HUES48 (cell line): ENCODE measurements at regions not wholly inside any gene's neighbourhood (a gene's known extent, or its start where the extent isn't known, plus 50 kb on each side); places are given as distances from the start of the nearest gene placed in this dataset.

Source experiments
- H3K27ac ChIP-seq: one replicate; pipeline ENCODE4 v1.7.0; 2013; ENCODE audit warnings: low read depth, low read length, inconsistent platforms
- H3K27me3 ChIP-seq: 2 replicates; pipeline ENCODE4 v1.6.1; 2013; ENCODE audit warnings: mild to moderate bottlenecking, low read length; ENCODE audit not compliant: control insufficient read depth, insufficient read depth
- H3K36me3 ChIP-seq: 2 replicates; pipeline ENCODE4 v1.6.1; 2013; ENCODE audit warnings: low read length; ENCODE audit not compliant: control insufficient read depth, insufficient read depth
- H3K4me1 ChIP-seq: 2 replicates; pipeline ENCODE4 v1.6.1; 2013; ENCODE audit warnings: mild to moderate bottlenecking, low read length; ENCODE audit not compliant: control insufficient read depth, insufficient read depth
- H3K4me3 ChIP-seq: 2 replicates; pipeline ENCODE4 v1.5.1; 2013; ENCODE audit warnings: mild to moderate bottlenecking, low read depth, low read length
- H3K9ac ChIP-seq: 2 replicates; pipeline ENCODE4 v1.6.1; 2013; ENCODE audit warnings: mild to moderate bottlenecking, low read depth, low read length, moderate library complexity
- H3K9me3 ChIP-seq: 2 replicates; pipeline ENCODE4 v1.6.1; 2013; ENCODE audit warnings: low read length; ENCODE audit not compliant: control insufficient read depth, insufficient read depth

GRCh38 chr10:10624567-10624962 lies 393.1 kb upstream of the CELF2 start:
- Histone ChIP-seq H3K4me1 (no peaks in the 10 kb centered on the region), H3K36me3 (no peaks in the 10 kb centered on the region), H3K27me3 (no peaks in the 10 kb centered on the region), H3K9ac (no peak overlapping the region), H3K9me3 (no peaks in the 10 kb centered on the region), H3K4me3 (no peak overlapping the region), H3K27ac (no peak overlapping the region)

GRCh38 chr10:10625491-10625890 lies 392.2 kb upstream of the CELF2 start:
- no peak overlapping the region for H3K27ac ChIP-seq
- H3K9me3 ChIP-seq, result no peaks in the 10 kb centered on the region
- no peaks in the 10 kb centered on the region for H3K4me1 ChIP-seq
- H3K9ac ChIP-seq, result no peak overlapping the region
- H3K4me3 ChIP-seq, result no peak overlapping the region
- no peaks in the 10 kb centered on the region for H3K36me3 ChIP-seq
- H3K27me3 ChIP-seq, result no peaks in the 10 kb centered on the region

DNA sequence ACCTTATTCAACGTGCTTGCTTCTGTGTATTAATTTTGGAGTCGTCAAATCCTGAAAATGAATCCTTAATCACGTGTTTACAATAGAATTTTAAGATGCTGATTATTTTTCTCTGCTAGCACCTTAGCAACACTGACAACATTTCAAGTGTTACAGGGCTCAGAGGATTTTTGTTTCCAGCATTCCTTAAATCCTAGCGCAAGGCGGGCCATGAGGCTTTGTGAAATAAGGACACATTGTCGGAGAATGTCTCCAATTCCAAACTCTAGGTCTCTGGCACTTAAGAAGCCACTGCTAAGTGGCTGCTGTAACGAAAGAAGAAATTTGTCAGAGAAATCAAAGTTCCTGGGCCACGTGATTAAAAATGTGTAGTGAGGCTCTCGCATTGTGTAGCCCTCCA lies 390.9 kb upstream of the CELF2 start:
- no peaks in the 10 kb centered on the region for H3K4me1 ChIP-seq
- H3K9ac ChIP-seq, result no peak overlapping the region
- H3K27ac ChIP-seq, result no peak overlapping the region
- H3K9me3 ChIP-seq, result no peaks in the 10 kb centered on the region
- no peaks in the 10 kb centered on the region for H3K36me3 ChIP-seq
- H3K27me3 ChIP-seq, result no peaks in the 10 kb centered on the region
- H3K4me3 ChIP-seq, result no peak overlapping the region

- H3K9ac ChIP-seq, result no peak overlapping the region
- H3K9me3 ChIP-seq, result no peaks in the 10 kb centered on the region
- H3K27me3 ChIP-seq, result no peaks in the 10 kb centered on the region
- no peak overlapping the region for H3K27ac ChIP-seq
- no peaks in the 10 kb centered on the region for H3K4me1 ChIP-seq
- H3K4me3 ChIP-seq, result no peak overlapping the region
- H3K36me3 ChIP-seq, result no peaks in the 10 kb centered on the region
Measured at GRCh38 chr10:10627414-10627813, 390.3 kb upstream of the CELF2 start.

DNA sequence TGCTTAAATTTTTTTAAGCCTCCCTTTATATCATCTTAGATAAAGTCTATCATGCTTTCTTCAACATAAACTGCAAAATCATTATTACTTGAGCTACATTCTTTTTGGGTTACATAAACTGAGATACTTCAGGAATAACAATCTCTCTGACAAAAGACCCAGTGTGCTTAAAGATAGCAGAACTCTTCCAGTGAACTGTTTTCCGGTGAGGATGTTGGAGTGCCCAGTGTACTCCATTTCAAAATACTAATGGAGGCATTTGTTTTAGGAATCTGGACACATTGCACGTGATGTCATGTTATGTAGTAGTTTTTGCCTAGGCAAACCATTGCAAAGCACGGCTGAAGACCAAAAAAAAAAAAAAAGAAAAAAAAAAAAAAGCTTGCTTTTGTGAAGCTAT lies 388.2 kb upstream of the CELF2 start:
- Histone ChIP-seq H3K4me1 (no peaks in the 10 kb centered on the region), H3K9me3 (no peaks in the 10 kb centered on the region), H3K27ac (no peak overlapping the region), H3K36me3 (no peaks in the 10 kb centered on the region), H3K4me3 (no peak overlapping the region), H3K27me3 (no peaks in the 10 kb centered on the region), H3K9ac (no peak overlapping the region)

- Histone ChIP-seq H3K4me1 (no peaks in the 10 kb centered on the region), H3K27ac (no peak overlapping the region), H3K36me3 (no peaks in the 10 kb centered on the region), H3K4me3 (no peak overlapping the region), H3K27me3 (no peaks in the 10 kb centered on the region), H3K9ac (no peak overlapping the region), H3K9me3 (no peaks in the 10 kb centered on the region)
Measured at GRCh38 chr10:10630281-10630680, 387.4 kb upstream of the CELF2 start.

DNA sequence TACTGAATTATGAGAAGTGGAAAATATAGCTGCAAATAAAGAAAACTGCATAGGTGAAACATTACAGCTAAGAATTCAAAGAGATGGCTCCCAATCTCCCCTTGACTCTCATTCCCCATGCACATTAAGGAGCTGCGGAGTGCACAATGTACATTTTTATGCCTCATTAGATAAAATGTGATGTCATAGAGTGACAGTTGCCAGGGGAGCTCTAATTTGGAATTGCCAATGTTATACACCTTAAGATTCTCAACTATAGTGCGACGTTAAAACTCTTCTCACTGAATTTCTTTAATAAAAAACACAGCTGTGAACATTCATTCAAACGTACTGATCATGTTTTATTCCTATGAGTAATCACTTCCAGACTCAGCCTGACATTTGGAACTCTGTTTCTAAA lies 386.9 kb upstream of the CELF2 start:
- no peaks in the 10 kb centered on the region for H3K36me3 ChIP-seq
- H3K9ac ChIP-seq, result no peak overlapping the region
- no peaks in the 10 kb centered on the region for H3K27me3 ChIP-seq
- H3K9me3 ChIP-seq, result no peaks in the 10 kb centered on the region
- no peak overlapping the region for H3K27ac ChIP-seq
- H3K4me1 ChIP-seq, result no peaks in the 10 kb centered on the region
- H3K4me3 ChIP-seq, result no peak overlapping the region

- no peak overlapping the region for H3K4me3 ChIP-seq
- H3K36me3 ChIP-seq, result no peaks in the 10 kb centered on the region
- H3K4me1 ChIP-seq, result peaks cover 30% of the 10 kb centered on the region
- no peaks in the 10 kb centered on the region for H3K9me3 ChIP-seq
- H3K27me3 ChIP-seq, result no peaks in the 10 kb centered on the region
- H3K9ac ChIP-seq, result no peak overlapping the region
- H3K27ac ChIP-seq, result no peak overlapping the region
Measured at GRCh38 chr10:10642189-10642588, 375.5 kb upstream of the CELF2 start.

GRCh38 chr10:10642751-10643150 lies 374.9 kb upstream of the CELF2 start:
- Histone ChIP-seq H3K9me3 (no peaks in the 10 kb centered on the region), H3K9ac (no peak overlapping the region), H3K4me3 (no peak overlapping the region), H3K4me1 (peaks cover 30% of the 10 kb centered on the region), H3K27me3 (no peaks in the 10 kb centered on the region), H3K27ac (peak overlapping the region; percentile 15), H3K36me3 (no peaks in the 10 kb centered on the region)

DNA sequence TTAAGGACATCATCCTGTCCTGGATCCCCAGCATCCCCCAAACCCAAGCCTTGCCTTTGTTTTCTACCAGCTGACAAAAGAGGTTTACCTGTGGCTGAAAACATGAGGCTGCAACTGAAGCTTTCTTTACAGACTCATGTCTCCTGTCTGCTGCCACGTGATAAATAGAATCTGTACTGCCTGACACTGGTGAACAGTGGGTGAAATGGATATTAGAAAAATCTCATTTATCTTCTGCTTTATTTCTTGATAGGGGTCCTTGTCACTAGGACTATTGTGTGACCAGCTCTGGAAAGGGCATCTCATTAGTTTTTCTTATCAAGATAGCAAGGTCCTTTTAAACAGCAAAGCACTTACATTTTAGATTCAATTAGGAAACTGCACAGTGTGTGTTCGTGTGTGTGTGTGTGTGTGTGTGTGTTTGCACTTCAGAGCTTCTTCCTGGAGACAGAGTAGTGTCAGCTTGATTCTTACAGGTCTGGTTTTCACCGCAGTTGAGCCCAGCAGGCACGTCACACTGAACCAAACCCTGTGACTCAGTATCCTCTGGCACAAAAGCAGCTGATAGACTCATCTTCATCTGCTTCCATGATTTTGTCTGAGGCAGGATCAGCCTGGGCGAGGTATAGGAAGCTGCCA lies 373.5 kb upstream of the CELF2 start:
- Histone ChIP-seq H3K4me1 (peaks cover 30% of the 10 kb centered on the region), H3K36me3 (no peaks in the 10 kb centered on the region), H3K9me3 (no peaks in the 10 kb centered on the region), H3K27ac (no peak overlapping the region), H3K4me3 (no peak overlapping the region), H3K27me3 (no peaks in the 10 kb centered on the region), H3K9ac (no peak overlapping the region)

- Histone ChIP-seq H3K9me3 (no peaks in the 10 kb centered on the region), H3K36me3 (no peaks in the 10 kb centered on the region), H3K9ac (no peak overlapping the region), H3K27ac (no peak overlapping the region), H3K4me1 (peaks cover 29% of the 10 kb centered on the region), H3K27me3 (no peaks in the 10 kb centered on the region), H3K4me3 (no peak overlapping the region)
Measured at GRCh38 chr10:10644676-10645385, 372.8 kb upstream of the CELF2 start.
